ENCODE measurements at regions not wholly inside any gene's neighbourhood (a gene's known extent, or its start where the extent isn't known, plus 50 kb on each side); places are given as distances from the start of the nearest gene placed in this dataset.

GRCh38 chr1:60589916-60590315 lies 492.4 kb upstream of the NFIA start:
- TF ChIP-seq CTCF (IDR thresholded peaks at IDR 0.05; ENCODE audit: extremely low read depth, missing control alignments) = no peak
- no peak for DNase-seq (ENCODE audit: low spot score)

- no peak for DNase-seq (ENCODE audit: low spot score)
- TF ChIP-seq CTCF (IDR thresholded peaks at IDR 0.05; ENCODE audit: extremely low read depth, missing control alignments) = no peak
Observed at GRCh38 chr1:60589046-60589748, 493.2 kb upstream of the NFIA start.

DNA sequence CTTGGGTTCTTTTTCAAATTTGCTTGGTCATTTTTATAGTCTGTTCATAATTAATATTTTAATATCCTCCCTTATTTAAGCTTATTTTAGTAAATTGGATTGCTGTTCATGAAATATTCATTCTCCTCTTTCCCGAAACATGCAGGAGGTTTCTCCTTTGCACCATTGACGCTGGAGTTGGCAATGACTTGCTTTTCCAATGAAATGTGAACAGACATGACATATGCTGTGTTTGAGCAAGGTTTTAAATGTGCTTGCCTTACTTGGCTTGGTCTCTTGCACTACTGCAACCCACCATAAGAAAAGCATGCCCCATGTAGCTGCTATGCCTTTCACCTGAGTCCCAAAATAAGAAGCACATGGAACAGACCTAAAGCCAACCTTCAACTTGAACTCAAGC lies 498.0 kb upstream of the NFIA start:
- no peak for DNase-seq (ENCODE audit: low spot score)
- TF ChIP-seq CTCF (IDR thresholded peaks at IDR 0.05; ENCODE audit: extremely low read depth, missing control alignments) = no peak

GRCh38 chr1:60583696-60584095 lies 498.7 kb upstream of the NFIA start:
- no peak for TF ChIP-seq CTCF (IDR thresholded peaks at IDR 0.05; ENCODE audit: extremely low read depth, missing control alignments)
- DNase-seq (ENCODE audit: low spot score) = no peak

- TF ChIP-seq CTCF (IDR thresholded peaks at IDR 0.05; ENCODE audit: extremely low read depth, missing control alignments) = no peak
- no peak for DNase-seq (ENCODE audit: low spot score)
Observed at GRCh38 chr1:60581455-60582220, 500.7 kb upstream of the NFIA start.

DNA sequence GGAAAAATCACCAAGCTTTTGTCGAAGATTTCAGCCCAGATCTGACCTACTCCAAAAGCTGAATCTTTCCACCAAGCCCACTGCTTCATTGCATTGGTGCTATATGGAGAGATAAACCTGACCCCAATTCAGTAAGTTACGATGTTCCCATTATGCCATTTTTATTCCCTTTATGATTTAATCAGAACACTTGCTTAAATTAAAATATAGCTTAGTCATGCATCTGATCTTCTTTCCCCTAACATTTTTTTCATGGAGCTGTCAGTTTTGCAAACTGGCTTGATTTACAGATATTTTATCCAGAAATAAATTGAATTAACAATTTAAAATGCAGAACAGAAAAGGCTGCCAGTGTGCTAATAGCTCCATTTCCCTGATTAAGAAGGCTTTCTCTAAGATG lies 503.5 kb upstream of the C1orf87 start:
- no peak for TF ChIP-seq CTCF (IDR thresholded peaks at IDR 0.05; ENCODE audit: extremely low read depth, missing control alignments)
- no peak for DNase-seq (ENCODE audit: low spot score)

DNA sequence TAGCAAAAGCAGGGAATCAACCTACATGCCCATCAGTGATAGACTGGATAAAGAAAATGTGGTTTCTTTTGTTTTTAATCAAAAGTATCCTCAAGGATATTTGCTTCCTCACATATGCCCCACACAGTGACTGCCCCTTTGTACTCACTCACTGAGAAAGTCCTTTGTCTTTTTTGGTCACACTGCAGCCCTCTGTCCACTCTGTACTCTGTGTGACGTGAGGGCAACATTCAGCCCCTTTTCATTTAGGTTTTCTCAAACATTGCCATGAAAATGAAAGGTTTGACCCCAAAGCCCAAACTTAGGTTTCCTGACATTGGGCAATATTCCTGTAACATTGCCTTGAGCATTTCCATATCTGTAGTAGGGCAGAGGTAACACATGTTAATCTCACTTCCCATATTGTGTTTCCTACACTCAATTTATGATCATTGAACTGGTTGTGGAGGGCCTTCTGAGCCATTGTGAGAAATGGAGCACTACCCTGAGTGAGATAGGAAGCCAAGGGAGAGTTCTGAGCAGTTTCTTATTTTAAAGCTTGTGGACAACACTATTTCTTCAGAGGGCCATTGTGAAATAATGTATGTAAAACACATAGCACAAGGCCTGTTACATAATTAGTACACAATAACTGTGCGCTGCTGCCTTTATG lies 501.9 kb upstream of the C1orf87 start:
- DNase-seq (ENCODE audit: low spot score) = no peak
- no peak for TF ChIP-seq CTCF (IDR thresholded peaks at IDR 0.05; ENCODE audit: extremely low read depth, missing control alignments)
